Activated CD4-positive, alpha-beta T cell treated with anti-CD3 and anti-CD28 coated beads, Interleukin-2, amount 10 ng/mL, durations not matched to agents 7 days and 5 days (primary cell): ENCODE measurements at regions not wholly inside any gene's neighbourhood (a gene's known extent, or its start where the extent isn't known, plus 50 kb on each side); places are given as distances from the start of the nearest gene placed in this dataset.

Source experiments
- CTCF ChIA-PET: fragments of 350-600 bp; sonication (Branson Sonifier 250); formaldehyde crosslinking; loops from one replicate; lab custom pipeline; 2021; ENCODE audit warnings: antibody characterized with exemption; lab: Charles Lee
- POLR2A ChIA-PET: fragments of 350-600 bp; sonication (Branson Sonifier 250); formaldehyde crosslinking; loops from one replicate; lab custom pipeline; 2021; ENCODE audit warnings: antibody characterized with exemption; lab: Charles Lee
- DNase-seq: peaks from one replicate; pipeline ENCODE4 v3.0.0-alpha.2; 2020
- H3K27ac Mint-ChIP-seq: one replicate; pipeline ENCODE4 v1.8.0; 2021; ENCODE audit warnings: mild to moderate bottlenecking, moderate library complexity, mixed read lengths
- H3K27me3 Mint-ChIP-seq: one replicate; pipeline ENCODE4 v1.8.0; 2021; ENCODE audit warnings: mixed read lengths
- H3K36me3 Mint-ChIP-seq: one replicate; pipeline ENCODE4 v1.8.0; 2021; ENCODE audit warnings: low read depth, mixed read lengths
- H3K4me1 Mint-ChIP-seq: one replicate; pipeline ENCODE4 v1.8.0; 2021; ENCODE audit warnings: mixed read lengths
- H3K4me3 Mint-ChIP-seq: one replicate; pipeline ENCODE4 v1.8.0; 2021; ENCODE audit warnings: mild to moderate bottlenecking, moderate library complexity, mixed read lengths
- H3K9me3 Mint-ChIP-seq: one replicate; pipeline ENCODE4 v1.8.0; 2021; ENCODE audit warnings: mixed read lengths

DNA sequence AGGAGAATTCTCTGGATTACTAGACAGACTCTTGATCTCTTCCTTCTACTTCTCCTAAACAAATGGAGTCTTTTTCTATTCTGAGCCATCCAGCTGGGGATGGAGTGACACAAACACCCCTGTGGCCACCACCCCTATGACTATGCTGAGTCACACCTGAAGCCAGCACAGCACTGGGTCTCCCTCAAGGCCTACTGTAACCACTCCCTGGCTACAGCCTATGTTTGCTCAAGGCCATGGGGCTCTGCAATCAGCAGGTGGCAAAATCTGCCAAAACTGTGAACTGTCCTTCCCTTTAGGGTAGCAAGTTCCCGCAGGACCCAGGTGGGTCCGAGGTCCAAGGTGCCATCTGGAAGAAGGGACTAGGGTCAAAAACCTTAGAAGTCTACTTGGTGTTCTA, 132.3 kb downstream of the TINAG start:
- POLR2A ChIA-PET, result no interaction called here

DNA sequence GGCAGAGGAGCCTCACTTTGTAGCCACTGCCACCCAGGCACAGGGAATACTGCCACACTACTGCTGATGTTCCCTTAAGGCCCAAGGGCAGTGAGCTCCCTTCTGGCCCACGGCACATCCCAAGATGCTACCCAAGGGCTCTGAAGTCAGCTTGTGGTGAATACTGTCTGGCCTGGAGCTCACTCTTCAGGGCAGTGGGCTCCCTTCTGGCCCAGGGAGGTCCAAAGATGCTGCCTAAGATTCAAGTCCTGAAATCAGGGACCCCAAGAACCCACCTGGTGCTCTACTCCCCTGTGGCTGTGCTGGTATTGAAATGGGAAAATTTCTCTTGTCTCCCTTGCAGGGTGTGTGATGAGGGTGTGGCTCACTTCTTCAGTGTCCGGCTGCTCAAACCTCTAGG, 132.8 kb downstream of the TINAG start:
- H3K4me3 Mint-ChIP-seq, result no peak overlapping the region
- H3K9me3 Mint-ChIP-seq, result no peaks in the 10 kb centered on the region
- CTCF ChIA-PET, result interaction anchor here (0.6 kb wide), 1 partner anchor 139 kb away, joined by 3 read pairs; no protein-coding TSS in a partner anchor

More for the DNA sequence above, 132.3 kb downstream of the TINAG start:
- CTCF ChIA-PET, result no interaction called here
- no peak for DNase-seq
- H3K4me1 Mint-ChIP-seq, result no peaks in the 10 kb centered on the region
- no peaks in the 10 kb centered on the region for H3K36me3 Mint-ChIP-seq
- no peak overlapping the region for H3K27ac Mint-ChIP-seq
- H3K9me3 Mint-ChIP-seq, result no peaks in the 10 kb centered on the region
- H3K4me3 Mint-ChIP-seq, result no peak overlapping the region
- H3K27me3 Mint-ChIP-seq, result no peaks in the 10 kb centered on the region

DNA sequence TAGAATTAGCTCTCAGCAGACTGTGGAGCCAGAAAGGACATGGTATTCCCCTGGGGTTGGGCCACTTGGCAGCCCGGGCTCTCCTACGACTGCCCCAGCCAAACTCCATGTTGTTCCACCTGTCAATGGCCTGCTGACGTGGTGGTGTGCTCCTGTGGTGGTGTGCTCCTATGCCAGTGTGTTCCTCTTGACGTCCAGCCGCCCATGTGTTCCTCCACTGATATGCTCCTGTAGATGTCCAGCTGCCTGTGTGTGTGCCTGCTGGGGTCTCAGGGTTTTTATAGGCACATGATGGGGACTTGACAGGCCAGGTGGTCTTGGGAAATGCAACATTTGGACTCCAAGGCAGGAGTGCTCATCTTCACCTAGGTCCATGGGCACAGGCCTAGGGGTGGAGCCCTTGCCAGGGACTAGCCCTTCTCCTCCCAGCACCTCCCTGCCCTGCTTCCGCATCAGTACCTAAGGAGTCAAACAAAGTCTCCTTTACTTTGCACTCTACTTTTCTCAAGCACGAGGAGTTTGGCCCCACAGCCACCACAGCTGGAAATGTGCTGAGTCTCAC, 133.5 kb downstream of the TINAG start:
- no peak for DNase-seq
- no peaks in the 10 kb centered on the region for H3K36me3 Mint-ChIP-seq
- ChIA-PET POLR2A (no interaction called here), CTCF (no interaction called here)
- no peak overlapping the region for H3K27ac Mint-ChIP-seq
- no peak overlapping the region for H3K4me3 Mint-ChIP-seq
- no peaks in the 10 kb centered on the region for H3K27me3 Mint-ChIP-seq
- H3K4me1 Mint-ChIP-seq, result no peaks in the 10 kb centered on the region
- H3K9me3 Mint-ChIP-seq, result no peaks in the 10 kb centered on the region

More for the DNA sequence above, 132.8 kb downstream of the TINAG start:
- POLR2A ChIA-PET, result no interaction called here
- DNase-seq, result no peak
- no peaks in the 10 kb centered on the region for H3K27me3 Mint-ChIP-seq
- H3K27ac Mint-ChIP-seq, result no peak overlapping the region
- H3K36me3 Mint-ChIP-seq, result no peaks in the 10 kb centered on the region
- H3K4me1 Mint-ChIP-seq, result no peaks in the 10 kb centered on the region

DNA sequence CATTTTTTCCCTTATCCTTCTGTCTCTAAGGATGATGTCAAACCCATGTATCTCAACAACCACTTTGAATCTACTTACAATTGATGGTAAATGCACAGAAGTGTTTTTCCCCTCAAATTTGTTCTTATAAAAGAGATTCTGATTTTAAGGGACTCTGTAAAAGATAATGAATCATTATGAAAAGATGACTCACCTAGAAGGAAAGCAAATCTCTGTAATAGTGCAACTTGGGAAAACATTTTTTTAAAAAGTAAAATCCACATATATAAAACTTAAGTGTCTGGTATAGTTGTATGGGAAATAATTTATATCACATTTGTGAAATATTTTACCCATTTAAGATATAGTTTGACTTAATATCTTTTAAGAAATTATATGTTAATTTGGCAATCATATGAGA, 137.0 kb downstream of the TINAG start:
- Mint-ChIP-seq H3K27me3 (no peaks in the 10 kb centered on the region), H3K36me3 (no peaks in the 10 kb centered on the region), H3K9me3 (no peaks in the 10 kb centered on the region), H3K4me1 (no peaks in the 10 kb centered on the region), H3K27ac (no peak overlapping the region), H3K4me3 (no peak overlapping the region)
- ChIA-PET CTCF (no interaction called here), POLR2A (no interaction called here)
- no peak for DNase-seq

DNA sequence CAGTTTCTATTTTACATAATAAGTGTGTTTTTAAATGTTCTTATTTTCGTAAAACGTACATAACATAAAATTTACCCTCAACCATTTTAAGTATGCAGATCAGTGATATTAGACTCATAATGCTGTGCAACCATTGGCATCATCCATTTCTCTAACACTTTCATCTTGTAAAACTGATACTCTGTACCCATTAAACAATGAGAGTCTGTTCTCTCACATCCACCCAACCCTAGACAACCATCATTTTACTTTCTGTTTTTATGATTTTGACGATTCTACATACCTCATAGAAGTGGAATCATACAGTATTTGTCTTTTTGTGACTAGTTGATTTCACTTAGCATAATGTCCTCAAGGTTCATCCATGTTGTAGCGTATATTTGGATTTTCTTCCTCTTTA, 140.4 kb downstream of the TINAG start:
- Mint-ChIP-seq H3K27me3 (no peaks in the 10 kb centered on the region), H3K4me3 (no peak overlapping the region), H3K36me3 (no peaks in the 10 kb centered on the region), H3K9me3 (peaks cover 3% of the 10 kb centered on the region), H3K4me1 (no peaks in the 10 kb centered on the region), H3K27ac (no peak overlapping the region)
- ChIA-PET CTCF (no interaction called here), POLR2A (no interaction called here)
- DNase-seq, result no peak

DNA sequence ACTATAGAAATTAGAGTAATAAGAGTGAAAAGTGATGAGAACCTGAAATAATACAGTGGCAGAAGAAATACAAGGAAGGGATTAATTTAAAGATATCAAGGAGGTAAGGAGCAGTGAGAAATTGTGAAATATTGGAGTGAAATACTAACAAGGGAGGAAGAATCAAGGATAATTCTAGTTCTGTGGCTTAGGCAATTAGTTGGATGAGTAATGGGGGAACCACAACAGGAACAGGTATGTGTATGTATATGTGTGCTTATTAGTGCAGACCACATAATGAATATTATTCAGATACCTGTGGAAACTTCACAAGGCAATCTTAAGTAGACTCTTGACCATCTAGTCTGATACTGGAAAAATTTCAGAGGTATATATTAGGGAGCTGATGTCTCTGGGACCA, 143.3 kb downstream of the TINAG start:
- H3K27ac Mint-ChIP-seq, result no peak overlapping the region
- CTCF ChIA-PET, result no interaction called here

DNA sequence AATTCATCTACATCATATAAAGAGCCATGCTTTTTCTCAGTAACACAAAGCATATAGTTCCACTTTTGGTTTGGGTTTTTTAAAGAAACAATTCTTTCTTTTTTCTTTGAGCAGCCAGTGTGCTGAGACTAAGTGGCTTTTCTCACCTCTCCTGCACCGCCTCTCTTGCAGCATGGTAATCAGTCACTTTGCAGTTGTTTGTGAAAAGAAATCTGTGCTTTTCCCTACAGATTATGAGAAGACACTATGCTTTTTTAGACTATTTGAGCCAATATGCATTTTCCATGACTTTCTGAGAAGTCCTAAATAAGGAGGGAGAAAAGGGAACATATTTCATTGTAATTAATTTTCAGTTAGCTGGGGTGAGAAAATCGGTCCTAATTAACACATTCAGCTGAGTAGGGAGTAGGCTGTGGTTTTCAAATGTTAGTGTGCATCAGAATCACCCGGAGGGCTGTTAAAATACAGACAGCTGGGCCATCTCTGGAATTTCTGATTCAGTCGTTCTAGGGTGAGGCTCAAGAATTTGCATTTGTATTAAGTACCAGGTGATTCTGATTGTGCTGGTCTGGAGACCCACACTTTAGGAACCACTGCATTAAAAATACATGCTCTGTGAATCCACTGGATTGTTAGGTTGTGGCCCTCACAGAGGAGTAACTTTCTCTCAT, 155.2 kb downstream of the TINAG start:
- H3K9me3 Mint-ChIP-seq, result no peaks in the 10 kb centered on the region
- POLR2A ChIA-PET, result no interaction called here
- no peaks in the 10 kb centered on the region for H3K27me3 Mint-ChIP-seq
- no peak for DNase-seq
- CTCF ChIA-PET, result no interaction called here
- H3K27ac Mint-ChIP-seq, result no peak overlapping the region
- H3K4me1 Mint-ChIP-seq, result no peaks in the 10 kb centered on the region
- no peak overlapping the region for H3K4me3 Mint-ChIP-seq
- no peaks in the 10 kb centered on the region for H3K36me3 Mint-ChIP-seq

More for the DNA sequence above, 143.3 kb downstream of the TINAG start:
- POLR2A ChIA-PET, result no interaction called here
- H3K36me3 Mint-ChIP-seq, result no peaks in the 10 kb centered on the region
- no peak for DNase-seq
- H3K27me3 Mint-ChIP-seq, result no peaks in the 10 kb centered on the region
- H3K9me3 Mint-ChIP-seq, result peaks cover 5% of the 10 kb centered on the region
- no peak overlapping the region for H3K4me3 Mint-ChIP-seq
- H3K4me1 Mint-ChIP-seq, result no peaks in the 10 kb centered on the region

DNA sequence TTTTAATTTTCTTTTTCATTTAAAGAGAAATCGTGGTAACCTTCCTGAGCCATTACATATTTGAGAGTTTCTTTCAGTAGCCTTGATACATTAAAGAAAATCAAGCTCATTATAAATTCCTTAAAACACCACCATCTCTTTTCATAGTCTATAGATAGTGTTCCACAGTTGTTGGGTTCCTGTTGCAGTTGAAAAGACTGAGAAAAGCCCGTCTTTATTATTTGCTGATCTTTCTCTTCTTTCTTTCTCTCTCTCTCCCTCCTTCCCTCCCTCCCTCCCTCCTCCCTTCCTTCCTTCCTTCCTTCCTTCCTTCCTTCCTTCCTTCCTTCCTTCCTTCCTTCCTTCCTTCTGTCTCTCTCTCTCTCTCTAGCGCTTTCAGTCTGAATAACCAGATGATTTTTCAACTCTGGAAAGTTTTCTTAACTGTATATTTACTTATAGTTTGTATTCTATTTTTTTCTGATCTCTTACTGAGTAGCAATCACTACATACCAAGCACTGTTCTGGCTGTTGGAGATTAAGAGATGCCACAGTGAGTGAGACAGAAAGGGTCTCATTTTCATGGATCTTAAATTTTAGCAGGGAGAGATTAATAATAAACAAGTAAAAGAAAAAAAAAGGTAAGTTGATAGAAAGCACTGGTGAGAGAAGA, 157.5 kb downstream of the TINAG start:
- H3K27ac Mint-ChIP-seq, result no peak overlapping the region
- H3K36me3 Mint-ChIP-seq, result no peaks in the 10 kb centered on the region
- CTCF ChIA-PET, result no interaction called here
- no peak for DNase-seq
- H3K27me3 Mint-ChIP-seq, result no peaks in the 10 kb centered on the region
- H3K9me3 Mint-ChIP-seq, result no peaks in the 10 kb centered on the region
- no peaks in the 10 kb centered on the region for H3K4me1 Mint-ChIP-seq
- no peak overlapping the region for H3K4me3 Mint-ChIP-seq
- POLR2A ChIA-PET, result no interaction called here

DNA sequence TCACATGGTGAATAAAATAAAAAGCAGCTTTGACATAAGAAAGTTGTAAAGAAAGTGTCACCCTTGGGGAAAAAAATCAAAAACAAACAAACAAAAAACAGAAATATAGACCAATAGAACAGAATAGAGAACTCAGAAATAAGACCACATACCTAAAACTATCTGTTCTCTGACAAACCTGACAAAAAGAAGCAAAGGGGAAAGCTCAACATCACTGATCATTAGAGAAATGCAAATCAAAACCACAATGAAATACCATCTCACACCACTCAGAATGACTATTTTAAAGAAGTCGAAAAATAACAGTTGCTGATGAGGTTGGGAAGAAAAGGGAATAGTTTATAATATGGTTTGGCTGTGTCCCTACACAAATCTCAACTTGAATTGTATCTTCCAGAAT, 159.1 kb downstream of the TINAG start:
- ChIA-PET CTCF (no interaction called here), POLR2A (no interaction called here)
- Mint-ChIP-seq H3K9me3 (no peaks in the 10 kb centered on the region), H3K4me3 (no peak overlapping the region), H3K27me3 (no peaks in the 10 kb centered on the region), H3K36me3 (no peaks in the 10 kb centered on the region), H3K4me1 (no peaks in the 10 kb centered on the region), H3K27ac (no peak overlapping the region)
- no peak for DNase-seq

DNA sequence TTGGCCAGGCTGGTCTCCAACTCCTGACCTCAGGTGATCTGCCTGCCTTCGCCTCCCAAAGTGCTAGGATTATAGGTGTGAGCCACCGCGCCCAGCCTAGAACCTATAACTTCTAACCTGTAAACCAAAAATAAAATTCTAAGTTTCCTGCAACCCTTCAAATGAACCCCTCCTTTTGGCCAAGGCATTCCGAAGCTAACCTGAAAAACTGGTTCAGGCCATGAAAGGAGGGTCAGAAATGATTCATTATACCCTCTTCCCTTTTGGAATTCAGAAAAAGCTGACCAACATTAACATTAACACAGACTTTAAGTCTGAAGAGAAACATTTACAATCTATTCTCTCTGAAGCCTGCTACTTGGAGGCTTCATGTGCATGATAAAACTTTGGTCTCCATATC, 165.1 kb downstream of the TINAG start:
- Mint-ChIP-seq H3K36me3 (no peaks in the 10 kb centered on the region), H3K4me1 (no peaks in the 10 kb centered on the region), H3K27me3 (no peaks in the 10 kb centered on the region), H3K27ac (no peak overlapping the region), H3K4me3 (no peak overlapping the region), H3K9me3 (no peaks in the 10 kb centered on the region)
- POLR2A ChIA-PET, result no interaction called here
- CTCF ChIA-PET, result interaction anchor here (0.7 kb wide), 1 partner anchor 214 kb away, joined by 3 read pairs; no protein-coding TSS in a partner anchor
- DNase-seq, result no peak

DNA sequence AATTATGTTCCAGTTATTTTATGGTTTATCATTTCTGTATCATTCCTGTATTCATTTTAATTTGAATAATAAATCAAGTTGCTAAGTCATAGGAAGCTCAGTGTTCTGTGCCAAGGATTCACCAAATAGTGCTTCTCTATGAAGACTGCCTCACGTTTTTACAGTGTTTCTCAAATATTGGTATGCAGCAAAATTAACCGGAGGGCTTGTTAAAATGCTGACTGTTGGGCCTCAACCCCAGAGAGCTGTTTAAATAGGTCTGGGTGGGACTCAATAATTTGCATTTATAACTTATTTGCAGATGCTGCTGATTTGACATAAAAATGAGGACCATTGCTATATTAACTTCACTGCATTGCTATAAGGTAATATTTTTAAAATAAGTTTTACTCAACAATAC, 166.7 kb downstream of the TINAG start:
- Mint-ChIP-seq H3K27me3 (no peaks in the 10 kb centered on the region), H3K4me1 (no peaks in the 10 kb centered on the region), H3K36me3 (no peaks in the 10 kb centered on the region), H3K4me3 (no peak overlapping the region), H3K9me3 (no peaks in the 10 kb centered on the region), H3K27ac (no peak overlapping the region)
- ChIA-PET CTCF (no interaction called here), POLR2A (no interaction called here)
- DNase-seq, result no peak

DNA sequence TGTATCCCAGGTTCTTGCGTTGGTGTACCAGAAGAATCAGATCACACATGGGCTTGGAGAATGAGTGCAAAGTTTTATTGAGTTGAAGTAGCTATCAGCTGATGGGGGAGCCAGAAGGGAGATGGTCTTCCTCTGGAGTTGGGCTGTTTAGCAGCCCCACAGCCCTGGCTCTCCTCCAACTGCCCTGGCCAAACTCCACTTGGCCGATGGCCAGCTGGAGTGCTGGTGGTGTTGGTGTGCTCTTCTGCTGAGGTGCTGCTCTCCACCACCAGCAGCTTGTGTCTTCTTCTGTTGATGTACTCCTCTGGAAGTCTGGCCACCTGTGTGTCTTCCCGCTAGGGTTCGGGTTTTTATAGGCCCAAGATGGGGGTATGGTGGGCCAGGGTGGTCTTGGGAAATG, 172.8 kb downstream of the TINAG start:
- Mint-ChIP-seq H3K4me3 (no peak overlapping the region), H3K27me3 (no peaks in the 10 kb centered on the region), H3K27ac (no peak overlapping the region), H3K4me1 (no peaks in the 10 kb centered on the region), H3K9me3 (peaks cover 2% of the 10 kb centered on the region), H3K36me3 (no peaks in the 10 kb centered on the region)
- ChIA-PET CTCF (no interaction called here), POLR2A (no interaction called here)
- no peak for DNase-seq

DNA sequence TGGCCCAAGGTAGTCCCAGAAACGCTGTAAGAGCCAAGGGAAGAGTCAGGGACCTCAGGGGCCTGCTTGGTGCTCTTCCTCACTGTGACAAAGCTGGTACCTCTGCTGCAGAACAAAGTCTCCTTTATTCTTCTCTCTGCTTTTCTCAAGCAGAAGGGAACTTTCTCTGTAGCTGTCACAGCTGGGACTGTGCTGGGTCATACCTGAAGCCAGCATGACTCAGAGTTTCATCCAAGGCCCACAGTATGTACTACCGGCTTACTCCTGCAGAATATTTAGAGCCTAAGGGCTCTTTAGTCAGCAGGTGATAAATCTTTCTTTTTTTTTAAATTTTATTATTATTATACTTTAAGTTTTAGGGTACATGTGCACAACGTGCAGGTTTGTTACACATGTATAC, 183.2 kb downstream of the TINAG start:
- DNase-seq, result no peak
- Mint-ChIP-seq H3K4me1 (no peaks in the 10 kb centered on the region), H3K36me3 (no peaks in the 10 kb centered on the region), H3K27me3 (no peaks in the 10 kb centered on the region), H3K9me3 (peaks cover 11% of the 10 kb centered on the region), H3K4me3 (no peak overlapping the region), H3K27ac (no peak overlapping the region)
- POLR2A ChIA-PET, result no interaction called here
- CTCF ChIA-PET, result no interaction called here
